K562 (cell line): ENCODE measurements at regions not wholly inside any gene's neighbourhood (a gene's known extent, or its start where the extent isn't known, plus 50 kb on each side); places are given as distances from the start of the nearest gene placed in this dataset.

Experiments
- ATAC-seq: fragments of 200-7000 bp; cut with Tn5 transposase; 3 replicates; pipeline ENCODE4 v1.9.1; 2020; ENCODE audit warnings: moderate library complexity
- BruUV-seq: library from RNA; stranded (reverse); fragments of 400-500 nt; replicated peaks from 2 replicates; lab custom pipeline; 2021; lab: Mats Ljungman, UMichigan
- CTCF ChIA-PET: fragments of 300-600 bp; formaldehyde crosslinking; extraction: SDS; loops from one replicate; lab custom pipeline; 2021; ENCODE audit warnings: low intra/inter-chr PET ratio; lab: Yijun Ruan, JAX
- POLR2A ChIA-PET: fragments of 300-600, 350-650 bp; sonication (Branson Sonifier 250); formaldehyde crosslinking; extraction: SDS; loops from one replicate; lab custom pipeline; 2021; ENCODE audit warnings: antibody characterized with exemption, inconsistent platforms; lab: Yijun Ruan, JAX
- DNase-seq, 4 experiments: peaks; one replicate each; pipeline versions ENCODE4 v3.0.0 to v3.0.0-alpha.2; 2011 to 2018; ENCODE audit warnings: low spot score in 3 of 4, mixed read lengths in 3 of 4; ENCODE audit errors: extremely low read depth in 1 of 4
- FAIRE-seq: peaks from 2 replicates; lab custom pipeline; 2011; peaks lifted over from hg19 to GRCh38; lab: Jason Lieb, UNC
- H2AFZ ChIP-seq: 2 replicates; pipeline ENCODE4 v1.6.0; 2011; ENCODE audit warnings: low read depth, low read length, control low read depth, inconsistent platforms
- H3K27ac ChIP-seq: fragments of 200-600 bp; 3 replicates; pipeline ENCODE4 v1.8.0; 2011; ENCODE audit warnings: low read depth, mild to moderate bottlenecking, control low read depth, inconsistent platforms, low read length, moderate library complexity, mixed read lengths; ENCODE audit errors: extremely low read depth
- H3K27me3 ChIP-seq, 2 experiments: fragments of 300-600 bp in 1 of 2; 2 replicates in 1 of 2; 3 replicates in 1 of 2; pipeline versions ENCODE4 v1.6.0 to v1.8.0; 2011; ENCODE audit warnings: inconsistent platforms in 2 of 2, low read length in 2 of 2, mild to moderate bottlenecking in 1 of 2, mixed read lengths in 1 of 2, moderate library complexity in 1 of 2; ENCODE audit not compliant: control insufficient read depth in 2 of 2, insufficient read depth in 2 of 2
- H3K36me3 ChIP-seq: fragments of 300-600 bp; 3 replicates; pipeline ENCODE4 v1.8.0; 2011; ENCODE audit warnings: mild to moderate bottlenecking, low read length, inconsistent platforms; ENCODE audit not compliant: control insufficient read depth, insufficient read depth
- H3K4me1 ChIP-seq, 2 experiments: fragments of 200-600 bp in 1 of 2; replicated peaks in 1 of 2; 2 replicates in 1 of 2; 3 replicates in 1 of 2; pipeline versions ENCODE4 v1.5.1 to v1.8.0; 2011; ENCODE audit warnings: inconsistent platforms in 2 of 2, low read length in 2 of 2, mild to moderate bottlenecking in 1 of 2, mixed read lengths in 1 of 2, moderate library complexity in 1 of 2; ENCODE audit not compliant: control insufficient read depth in 2 of 2, insufficient read depth in 2 of 2
- H3K4me2 ChIP-seq: 2 replicates; pipeline ENCODE4 v1.6.1; 2011; ENCODE audit warnings: low read length, control low read depth, inconsistent platforms, mixed read lengths; ENCODE audit not compliant: insufficient read depth
- H3K4me3 ChIP-seq: fragments of 200-600 bp; sonication (generic), shearing (Covaris generic); 2 replicates; pipeline ENCODE4 v1.5.1; 2016; ENCODE audit warnings: control low read depth, inconsistent platforms
- H3K79me2 ChIP-seq: fragments of 200-600 bp; 3 replicates; pipeline ENCODE4 v1.8.0; 2011; ENCODE audit warnings: low read length, inconsistent platforms; ENCODE audit not compliant: control insufficient read depth, insufficient read depth
- H3K9ac ChIP-seq, 2 experiments: 2 replicates each; pipeline versions ENCODE4 v1.6.0 to v1.6.1; 2011; ENCODE audit warnings: low read depth in 2 of 2, low read length in 2 of 2, control low read depth in 1 of 2, inconsistent platforms in 1 of 2, mild to moderate bottlenecking in 1 of 2, mixed read lengths in 1 of 2; ENCODE audit not compliant: insufficient read depth in 1 of 2
- H3K9me1 ChIP-seq: one replicate; pipeline ENCODE4 v1.6.0; 2011; ENCODE audit warnings: inconsistent platforms, mild to moderate bottlenecking, low read length, moderate library complexity; ENCODE audit not compliant: control insufficient read depth, insufficient read depth
- H3K9me3 ChIP-seq: replicated peaks from 2 replicates; pipeline ENCODE4 v1.5.1; 2011; ENCODE audit warnings: low read depth, low read length, inconsistent platforms; ENCODE audit not compliant: control insufficient read depth, insufficient read depth
- H4K20me1 ChIP-seq: replicated peaks from 2 replicates; pipeline ENCODE4 v1.6.1; 2011; ENCODE audit warnings: low read length, inconsistent platforms, mixed read lengths; ENCODE audit not compliant: control insufficient read depth, insufficient read depth
- BRD9 ChIP-seq: fragments of 450-650 bp; IDR thresholded peaks from 2 replicates; pipeline ENCODE4 v1.6.1; 2018; ENCODE audit warnings: low read depth; ENCODE audit not compliant: partially characterized antibody
- ETV5 ChIP-seq: sonication (generic); formaldehyde crosslinking; IDR thresholded peaks from 2 replicates; pipeline ENCODE4 v1.4.0; 2020; ENCODE audit warnings: low read depth, mild to moderate bottlenecking, missing genetic modification reagents
- FOXK2 ChIP-seq, 2 experiments: fragments of 450-650 bp; IDR thresholded peaks in 1 of 2; conservative IDR thresholded peaks in 1 of 2; 2 replicates each; pipeline ENCODE4 v1.6.1; 2016; ENCODE audit warnings: low read depth in 2 of 2, mild to moderate bottlenecking in 1 of 2
- POU5F1 ChIP-seq: fragments of 150-350 bp; IDR thresholded peaks from 2 replicates; pipeline ENCODE4 v1.6.1; 2014; ENCODE audit warnings: borderline replicate concordance, low read length, low read depth, mild to moderate bottlenecking; ENCODE audit not compliant: partially characterized antibody
- THRAP3 ChIP-seq: fragments of 450-650 bp; IDR thresholded peaks from 2 replicates; pipeline ENCODE4 v1.6.1; 2016; ENCODE audit warnings: mild to moderate bottlenecking, inconsistent platforms, borderline replicate concordance
- ZBTB1 ChIP-seq: sonication (generic); formaldehyde crosslinking; IDR thresholded peaks from 2 replicates; pipeline ENCODE4 v1.8.1; 2023; ENCODE audit warnings: missing genetic modification reagents, low read depth, mild to moderate bottlenecking, borderline replicate concordance
- WGBS: fragments of 100-300 bp; shearing (Covaris generic); methylation state at CpG from one replicate; pipeline ENCODE4 v1.1.6; 2016; ENCODE audit warnings: low coverage, mixed read lengths; ENCODE audit not compliant: insufficient coverage; ENCODE audit errors: missing lambda C conversion rate; 5-methylcytosine and 5-hydroxymethylcytosine counted together
- in situ Hi-C: fragments of 300-500 bp; cut with MboI; formaldehyde crosslinking; loops from 4 replicates; pipeline ENCODE4 v1.15.0; 2018; ENCODE audit warnings: inconsistent platforms, mixed read lengths
- intact Hi-C: fragments of 100-400 bp; cut with micrococcal nuclease; formaldehyde crosslinking; loops from 2 replicates; pipeline ENCODE4 v1.14.2; 2022
- TF ChIP-seq, protein P1 (sequence below): fragments of 450-650 bp; IDR thresholded peaks from 2 replicates; pipeline ENCODE4 v1.6.1; 2016; ENCODE audit warnings: mild to moderate bottlenecking, moderate library complexity
- TF ChIP-seq, protein P2 (sequence below): fragments of 450-650 bp; IDR thresholded peaks from 2 replicates; pipeline ENCODE4 v1.6.1; 2018; ENCODE audit warnings: mild to moderate bottlenecking, low read depth; ENCODE audit not compliant: partially characterized antibody

DNA sequence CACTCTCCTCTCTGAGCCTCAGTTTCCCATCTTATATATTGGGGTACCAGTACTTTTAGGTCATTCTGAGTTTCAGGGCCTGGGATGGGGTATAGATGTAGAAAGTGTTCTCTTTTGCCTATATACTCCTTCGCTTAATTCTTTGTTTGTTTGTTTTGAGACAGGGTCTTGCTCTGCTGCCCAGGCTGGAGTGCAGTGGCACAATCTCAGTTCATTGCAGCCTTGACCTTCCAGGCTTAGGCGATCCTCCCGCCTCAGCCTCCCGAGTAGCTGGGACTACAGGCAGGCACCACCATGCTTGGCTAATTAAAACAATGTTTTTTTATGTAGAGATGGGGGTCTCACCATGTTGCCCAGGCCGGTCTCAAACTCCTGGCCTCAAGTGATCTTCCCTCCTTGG, 152.1 kb downstream of the AACS start:
- intact Hi-C loops (no loop called here), in situ Hi-C loops (no loop called here)
- no peak overlapping the region for H3K27ac ChIP-seq
- H3K9me1 ChIP-seq = no peaks in the 10 kb centered on the region
- TF ChIP-seq FOXK2 (conservative IDR thresholded peaks at IDR 0.05 in 1 of 2, IDR thresholded peaks at IDR 0.05 in 1 of 2; ENCODE audit: low read depth in 2 of 2) (no peak), THRAP3 (no peak), ETV5 (CRISPR knock-in tag) (no peak), POU5F1 (no peak), BRD9 (no peak), ZBTB1 (CRISPR knock-in tag) (no peak)
- TF ChIP-seq, protein P1, sequence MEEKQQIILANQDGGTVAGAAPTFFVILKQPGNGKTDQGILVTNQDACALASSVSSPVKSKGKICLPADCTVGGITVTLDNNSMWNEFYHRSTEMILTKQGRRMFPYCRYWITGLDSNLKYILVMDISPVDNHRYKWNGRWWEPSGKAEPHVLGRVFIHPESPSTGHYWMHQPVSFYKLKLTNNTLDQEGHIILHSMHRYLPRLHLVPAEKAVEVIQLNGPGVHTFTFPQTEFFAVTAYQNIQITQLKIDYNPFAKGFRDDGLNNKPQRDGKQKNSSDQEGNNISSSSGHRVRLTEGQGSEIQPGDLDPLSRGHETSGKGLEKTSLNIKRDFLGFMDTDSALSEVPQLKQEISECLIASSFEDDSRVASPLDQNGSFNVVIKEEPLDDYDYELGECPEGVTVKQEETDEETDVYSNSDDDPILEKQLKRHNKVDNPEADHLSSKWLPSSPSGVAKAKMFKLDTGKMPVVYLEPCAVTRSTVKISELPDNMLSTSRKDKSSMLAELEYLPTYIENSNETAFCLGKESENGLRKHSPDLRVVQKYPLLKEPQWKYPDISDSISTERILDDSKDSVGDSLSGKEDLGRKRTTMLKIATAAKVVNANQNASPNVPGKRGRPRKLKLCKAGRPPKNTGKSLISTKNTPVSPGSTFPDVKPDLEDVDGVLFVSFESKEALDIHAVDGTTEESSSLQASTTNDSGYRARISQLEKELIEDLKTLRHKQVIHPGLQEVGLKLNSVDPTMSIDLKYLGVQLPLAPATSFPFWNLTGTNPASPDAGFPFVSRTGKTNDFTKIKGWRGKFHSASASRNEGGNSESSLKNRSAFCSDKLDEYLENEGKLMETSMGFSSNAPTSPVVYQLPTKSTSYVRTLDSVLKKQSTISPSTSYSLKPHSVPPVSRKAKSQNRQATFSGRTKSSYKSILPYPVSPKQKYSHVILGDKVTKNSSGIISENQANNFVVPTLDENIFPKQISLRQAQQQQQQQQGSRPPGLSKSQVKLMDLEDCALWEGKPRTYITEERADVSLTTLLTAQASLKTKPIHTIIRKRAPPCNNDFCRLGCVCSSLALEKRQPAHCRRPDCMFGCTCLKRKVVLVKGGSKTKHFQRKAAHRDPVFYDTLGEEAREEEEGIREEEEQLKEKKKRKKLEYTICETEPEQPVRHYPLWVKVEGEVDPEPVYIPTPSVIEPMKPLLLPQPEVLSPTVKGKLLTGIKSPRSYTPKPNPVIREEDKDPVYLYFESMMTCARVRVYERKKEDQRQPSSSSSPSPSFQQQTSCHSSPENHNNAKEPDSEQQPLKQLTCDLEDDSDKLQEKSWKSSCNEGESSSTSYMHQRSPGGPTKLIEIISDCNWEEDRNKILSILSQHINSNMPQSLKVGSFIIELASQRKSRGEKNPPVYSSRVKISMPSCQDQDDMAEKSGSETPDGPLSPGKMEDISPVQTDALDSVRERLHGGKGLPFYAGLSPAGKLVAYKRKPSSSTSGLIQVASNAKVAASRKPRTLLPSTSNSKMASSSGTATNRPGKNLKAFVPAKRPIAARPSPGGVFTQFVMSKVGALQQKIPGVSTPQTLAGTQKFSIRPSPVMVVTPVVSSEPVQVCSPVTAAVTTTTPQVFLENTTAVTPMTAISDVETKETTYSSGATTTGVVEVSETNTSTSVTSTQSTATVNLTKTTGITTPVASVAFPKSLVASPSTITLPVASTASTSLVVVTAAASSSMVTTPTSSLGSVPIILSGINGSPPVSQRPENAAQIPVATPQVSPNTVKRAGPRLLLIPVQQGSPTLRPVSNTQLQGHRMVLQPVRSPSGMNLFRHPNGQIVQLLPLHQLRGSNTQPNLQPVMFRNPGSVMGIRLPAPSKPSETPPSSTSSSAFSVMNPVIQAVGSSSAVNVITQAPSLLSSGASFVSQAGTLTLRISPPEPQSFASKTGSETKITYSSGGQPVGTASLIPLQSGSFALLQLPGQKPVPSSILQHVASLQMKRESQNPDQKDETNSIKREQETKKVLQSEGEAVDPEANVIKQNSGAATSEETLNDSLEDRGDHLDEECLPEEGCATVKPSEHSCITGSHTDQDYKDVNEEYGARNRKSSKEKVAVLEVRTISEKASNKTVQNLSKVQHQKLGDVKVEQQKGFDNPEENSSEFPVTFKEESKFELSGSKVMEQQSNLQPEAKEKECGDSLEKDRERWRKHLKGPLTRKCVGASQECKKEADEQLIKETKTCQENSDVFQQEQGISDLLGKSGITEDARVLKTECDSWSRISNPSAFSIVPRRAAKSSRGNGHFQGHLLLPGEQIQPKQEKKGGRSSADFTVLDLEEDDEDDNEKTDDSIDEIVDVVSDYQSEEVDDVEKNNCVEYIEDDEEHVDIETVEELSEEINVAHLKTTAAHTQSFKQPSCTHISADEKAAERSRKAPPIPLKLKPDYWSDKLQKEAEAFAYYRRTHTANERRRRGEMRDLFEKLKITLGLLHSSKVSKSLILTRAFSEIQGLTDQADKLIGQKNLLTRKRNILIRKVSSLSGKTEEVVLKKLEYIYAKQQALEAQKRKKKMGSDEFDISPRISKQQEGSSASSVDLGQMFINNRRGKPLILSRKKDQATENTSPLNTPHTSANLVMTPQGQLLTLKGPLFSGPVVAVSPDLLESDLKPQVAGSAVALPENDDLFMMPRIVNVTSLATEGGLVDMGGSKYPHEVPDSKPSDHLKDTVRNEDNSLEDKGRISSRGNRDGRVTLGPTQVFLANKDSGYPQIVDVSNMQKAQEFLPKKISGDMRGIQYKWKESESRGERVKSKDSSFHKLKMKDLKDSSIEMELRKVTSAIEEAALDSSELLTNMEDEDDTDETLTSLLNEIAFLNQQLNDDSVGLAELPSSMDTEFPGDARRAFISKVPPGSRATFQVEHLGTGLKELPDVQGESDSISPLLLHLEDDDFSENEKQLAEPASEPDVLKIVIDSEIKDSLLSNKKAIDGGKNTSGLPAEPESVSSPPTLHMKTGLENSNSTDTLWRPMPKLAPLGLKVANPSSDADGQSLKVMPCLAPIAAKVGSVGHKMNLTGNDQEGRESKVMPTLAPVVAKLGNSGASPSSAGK = no peak
- TF ChIP-seq, protein P2, sequence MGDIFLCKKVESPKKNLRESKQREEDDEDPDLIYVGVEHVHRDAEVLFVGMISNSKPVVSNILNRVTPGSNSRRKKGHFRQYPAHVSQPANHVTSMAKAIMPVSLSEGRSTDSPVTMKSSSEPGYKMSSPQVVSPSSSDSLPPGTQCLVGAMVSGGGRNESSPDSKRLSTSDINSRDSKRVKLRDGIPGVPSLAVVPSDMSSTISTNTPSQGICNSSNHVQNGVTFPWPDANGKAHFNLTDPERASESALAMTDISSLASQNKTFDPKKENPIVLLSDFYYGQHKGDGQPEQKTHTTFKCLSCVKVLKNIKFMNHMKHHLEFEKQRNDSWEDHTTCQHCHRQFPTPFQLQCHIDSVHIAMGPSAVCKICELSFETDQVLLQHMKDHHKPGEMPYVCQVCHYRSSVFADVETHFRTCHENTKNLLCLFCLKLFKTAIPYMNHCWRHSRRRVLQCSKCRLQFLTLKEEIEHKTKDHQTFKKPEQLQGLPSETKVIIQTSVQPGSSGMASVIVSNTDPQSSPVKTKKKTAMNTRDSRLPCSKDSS = no peak
- H3K79me2 ChIP-seq = no peaks in the 10 kb centered on the region
- no peak for ATAC-seq
- DNase-seq = no peak
- FAIRE-seq = no peak
- H3K27me3 ChIP-seq = peaks cover 14 to 26% of the 10 kb centered on the region in 2 experiments; a peak in 4 of 5 replicates
- CTCF ChIA-PET = no interaction called here
- peaks cover 3% of the 10 kb centered on the region; the same call in 1 of the 2 replicates for H4K20me1 ChIP-seq
- no peaks in the 10 kb centered on the region for H3K36me3 ChIP-seq
- H3K4me3 ChIP-seq = no peak overlapping the region
- 2% methylated on average over 5 of the region's 5 CpGs for WGBS
- no TSS peak for BruUV-seq
- POLR2A ChIA-PET = interaction anchor here (0.7 to 1.2 kb wide), 2 partner anchors 10 to 12 kb away, joined by 3 to 4 read pairs; no protein-coding TSS in a partner anchor
- H3K9me3 ChIP-seq = no peaks in the 10 kb centered on the region
- no peaks in the 10 kb centered on the region for H3K4me1 ChIP-seq
- H2AFZ ChIP-seq = no peak overlapping the region
- no peak overlapping the region for H3K4me2 ChIP-seq
- H3K9ac ChIP-seq = no peak overlapping the region
